Non-pigmented ciliary epithelial cell (primary cell): ENCODE measurements at regions not wholly inside any gene's neighbourhood (a gene's known extent, or its start where the extent isn't known, plus 50 kb on each side); places are given as distances from the start of the nearest gene placed in this dataset.

Experiments used
- DNase-seq: peaks from one replicate; pipeline ENCODE4 v3.0.0-alpha.2; 2010; ENCODE audit warnings: low read depth

GRCh38 chr18:75898651-75899050, 471.1 kb upstream of the SMIM21 start:
- DNase-seq: no peak

- DNase-seq: no peak
These were observed 469.9 kb upstream of the SMIM21 start for GRCh38 chr18:75897386-75897785.

- DNase-seq: no peak
These were observed 469.4 kb upstream of the SMIM21 start for GRCh38 chr18:75896865-75897264.

- DNase-seq: no peak
These were observed 467.6 kb upstream of the SMIM21 start for GRCh38 chr18:75895135-75895534.

GRCh38 chr18:75884728-75885127, 457.2 kb upstream of the SMIM21 start:
- DNase-seq: no peak

- no peak for DNase-seq
These were observed 453.5 kb upstream of the SMIM21 start for GRCh38 chr18:75880925-75881504.

- DNase-seq: no peak
These were observed 452.8 kb upstream of the SMIM21 start for GRCh38 chr18:75880266-75880665.

- DNase-seq: no peak
These were observed 451.7 kb upstream of the SMIM21 start for GRCh38 chr18:75879196-75879595.

- no peak for DNase-seq
These were observed 448.1 kb upstream of the SMIM21 start for GRCh38 chr18:75875559-75875958.

- DNase-seq: no peak
These were observed 447.0 kb upstream of the SMIM21 start for GRCh38 chr18:75874401-75875089.

- no peak for DNase-seq
These were observed 444.1 kb upstream of the SMIM21 start for GRCh38 chr18:75871596-75871995.

- no peak for DNase-seq
These were observed 441.7 kb upstream of the SMIM21 start for GRCh38 chr18:75869162-75869561.

GRCh38 chr18:75868031-75868430, 440.5 kb upstream of the SMIM21 start:
- no peak for DNase-seq

- DNase-seq: no peak
These were observed 438.1 kb upstream of the SMIM21 start for GRCh38 chr18:75865639-75866038.

GRCh38 chr18:75864816-75865215, 437.3 kb upstream of the SMIM21 start:
- DNase-seq: no peak

- no peak for DNase-seq
These were observed 436.2 kb upstream of the SMIM21 start for GRCh38 chr18:75863696-75864095.

- DNase-seq: no peak
These were observed 435.0 kb upstream of the SMIM21 start for GRCh38 chr18:75862458-75862857.

GRCh38 chr18:75860166-75860565, 432.7 kb upstream of the SMIM21 start:
- no peak for DNase-seq

GRCh38 chr18:75859533-75859932, 432.0 kb upstream of the SMIM21 start:
- DNase-seq: no peak

- DNase-seq: no peak
These were observed 431.3 kb upstream of the SMIM21 start for GRCh38 chr18:75858754-75859153.

GRCh38 chr18:75857558-75857957, 430.1 kb upstream of the SMIM21 start:
- no peak for DNase-seq

- no peak for DNase-seq
These were observed 427.3 kb upstream of the SMIM21 start for GRCh38 chr18:75854808-75855207.

- no peak for DNase-seq
These were observed 426.7 kb upstream of the SMIM21 start for GRCh38 chr18:75854174-75854573.

GRCh38 chr18:75846321-75846720, 418.8 kb upstream of the SMIM21 start:
- no peak for DNase-seq
